ENCODE measurements at regions not wholly inside any gene's neighbourhood (a gene's known extent, or its start where the extent isn't known, plus 50 kb on each side); places are given as distances from the start of the nearest gene placed in this dataset.

GRCh38 chr2:37532503-37532902, 138.9 kb downstream of the CDC42EP3 start (continued):
- TF ChIP-seq SP1 (IDR thresholded peaks at IDR 0.05; ENCODE audit: low read depth, low read length) (no peak), SUZ12 (IDR thresholded peaks at IDR 0.05; ENCODE audit: low read length) (no peak), RAD21 (IDR thresholded peaks at IDR 0.05 in 1 of 2, conservative IDR thresholded peaks at IDR 0.05 in 1 of 2; ENCODE audit: low read depth in 2 of 2, low read length in 2 of 2) (no peak)

Measured in H1 (cell line).